Hepatocyte (in vitro differentiated cells): ENCODE measurements at regions not wholly inside any gene's neighbourhood (a gene's known extent, or its start where the extent isn't known, plus 50 kb on each side); places are given as distances from the start of the nearest gene placed in this dataset.

Source experiments
- DNase-seq: peaks from one replicate; pipeline ENCODE4 v3.0.0-alpha.2; 2016; ENCODE audit warnings: low spot score
- H2AFZ ChIP-seq: fragments of 200-600 bp; sonication (generic); 2 replicates; pipeline ENCODE4 v1.6.0; 2016; ENCODE audit warnings: antibody characterized with exemption, mild to moderate bottlenecking
- H3K27ac ChIP-seq: fragments of 200-600 bp; sonication (generic); 2 replicates; pipeline ENCODE4 v1.5.1; 2016; ENCODE audit warnings: mild to moderate bottlenecking
- H3K27me3 ChIP-seq: fragments of 200-600 bp; sonication (generic); 2 replicates; pipeline ENCODE4 v1.6.1; 2016
- H3K36me3 ChIP-seq: fragments of 200-600 bp; sonication (generic); replicated peaks from 2 replicates; pipeline ENCODE4 v1.5.1; 2016; ENCODE audit warnings: low read depth; ENCODE audit not compliant: insufficient read depth
- H3K4me1 ChIP-seq: fragments of 200-600 bp; sonication (generic); 2 replicates; pipeline ENCODE4 v1.5.1; 2016; ENCODE audit warnings: mild to moderate bottlenecking, moderate library complexity; ENCODE audit not compliant: insufficient read depth
- H3K4me2 ChIP-seq: fragments of 200-600 bp; sonication (generic); 2 replicates; pipeline ENCODE4 v1.6.0; 2016
- H3K4me3 ChIP-seq: fragments of 200-600 bp; sonication (generic); 2 replicates; pipeline ENCODE4 v1.5.1; 2016; ENCODE audit warnings: mild to moderate bottlenecking
- H3K79me2 ChIP-seq: fragments of 200-600 bp; sonication (generic); 2 replicates; pipeline ENCODE4 v1.6.0; 2017; ENCODE audit warnings: mild to moderate bottlenecking
- H3K9me2 ChIP-seq: fragments of 200-600 bp; sonication (generic); replicated peaks from 2 replicates; pipeline ENCODE4 v1.6.0; 2017; ENCODE audit warnings: mild to moderate bottlenecking; ENCODE audit not compliant: insufficient read depth
- H3K9me3 ChIP-seq: fragments of 200-600 bp; sonication (generic); 2 replicates; pipeline ENCODE4 v1.5.1; 2016; ENCODE audit warnings: low read depth, mild to moderate bottlenecking
- H4K20me1 ChIP-seq: fragments of 200-600 bp; sonication (generic); 2 replicates; pipeline ENCODE4 v1.6.0; 2016; ENCODE audit warnings: mild to moderate bottlenecking; ENCODE audit not compliant: insufficient read depth, poor library complexity, severe bottlenecking
- EZH2 ChIP-seq: fragments of 200-600 bp; sonication (generic); IDR thresholded peaks from 2 replicates; pipeline ENCODE4 v1.6.1; 2016; ENCODE audit warnings: antibody characterized with exemption, mild to moderate bottlenecking, borderline replicate concordance
- EZH2phosphoT487 ChIP-seq: fragments of 200-600 bp; sonication (generic); IDR thresholded peaks from one replicate; pipeline ENCODE4 v1.6.1; 2018; ENCODE audit warnings: antibody characterized with exemption, mild to moderate bottlenecking, low read depth, moderate library complexity; ENCODE audit not compliant: unreplicated experiment, severe bottlenecking
- WGBS: methylation state at CpG from one replicate; pipeline ENCODE4 v1.1.6; 2016; ENCODE audit warnings: low lambda C conversion rate; ENCODE audit errors: missing lambda C conversion rate; 5-methylcytosine and 5-hydroxymethylcytosine counted together
- TF ChIP-seq, protein P1 (sequence below): fragments of 200-600 bp; sonication (generic); IDR thresholded peaks from 2 replicates; pipeline ENCODE4 v1.5.1; 2016; ENCODE audit warnings: antibody characterized with exemption, mild to moderate bottlenecking; ENCODE audit not compliant: poor library complexity

DNA sequence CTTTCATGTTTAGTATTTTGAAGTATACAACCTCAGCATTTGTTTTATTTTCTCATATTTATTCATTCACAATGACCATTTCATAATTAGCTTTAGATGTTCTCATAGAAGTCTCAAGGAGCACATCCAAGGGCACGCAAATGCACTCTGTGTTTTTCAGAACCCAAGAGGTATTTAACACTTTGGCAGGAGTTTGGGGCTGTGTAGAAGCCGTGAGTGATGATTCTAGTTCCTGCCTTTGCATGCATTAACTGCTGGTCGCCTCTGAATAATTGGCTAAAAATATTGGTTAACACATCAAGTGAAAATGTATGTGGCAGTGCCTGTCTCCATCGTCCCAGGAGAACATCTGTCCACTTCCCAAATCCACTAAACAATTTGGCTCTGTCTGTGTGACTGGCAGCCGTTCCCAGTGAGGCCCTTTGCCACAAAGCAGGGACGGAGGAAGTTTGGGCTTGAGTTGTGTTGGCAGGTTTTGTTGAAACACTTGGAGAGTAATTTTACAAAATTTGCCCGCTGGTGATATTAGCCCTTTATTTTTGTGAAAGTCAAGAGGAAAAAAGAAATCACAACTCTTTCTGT lies 730.7 kb upstream of the SLIT2 start:
- Histone ChIP-seq H3K27me3 (no peaks in the 10 kb centered on the region), H3K27ac (no peak overlapping the region), H3K4me1 (no peaks in the 10 kb centered on the region), H3K36me3 (no peaks in the 10 kb centered on the region), H3K9me2 (no peaks in the 10 kb centered on the region), H3K4me2 (no peak overlapping the region), H3K4me3 (no peak overlapping the region), H3K79me2 (no peaks in the 10 kb centered on the region), H2AFZ (no peak overlapping the region), H3K9me3 (no peaks in the 10 kb centered on the region), H4K20me1 (no peaks in the 10 kb centered on the region)
- WGBS = 84% methylated on average over 7 of the region's 7 CpGs
- TF ChIP-seq, protein P1, sequence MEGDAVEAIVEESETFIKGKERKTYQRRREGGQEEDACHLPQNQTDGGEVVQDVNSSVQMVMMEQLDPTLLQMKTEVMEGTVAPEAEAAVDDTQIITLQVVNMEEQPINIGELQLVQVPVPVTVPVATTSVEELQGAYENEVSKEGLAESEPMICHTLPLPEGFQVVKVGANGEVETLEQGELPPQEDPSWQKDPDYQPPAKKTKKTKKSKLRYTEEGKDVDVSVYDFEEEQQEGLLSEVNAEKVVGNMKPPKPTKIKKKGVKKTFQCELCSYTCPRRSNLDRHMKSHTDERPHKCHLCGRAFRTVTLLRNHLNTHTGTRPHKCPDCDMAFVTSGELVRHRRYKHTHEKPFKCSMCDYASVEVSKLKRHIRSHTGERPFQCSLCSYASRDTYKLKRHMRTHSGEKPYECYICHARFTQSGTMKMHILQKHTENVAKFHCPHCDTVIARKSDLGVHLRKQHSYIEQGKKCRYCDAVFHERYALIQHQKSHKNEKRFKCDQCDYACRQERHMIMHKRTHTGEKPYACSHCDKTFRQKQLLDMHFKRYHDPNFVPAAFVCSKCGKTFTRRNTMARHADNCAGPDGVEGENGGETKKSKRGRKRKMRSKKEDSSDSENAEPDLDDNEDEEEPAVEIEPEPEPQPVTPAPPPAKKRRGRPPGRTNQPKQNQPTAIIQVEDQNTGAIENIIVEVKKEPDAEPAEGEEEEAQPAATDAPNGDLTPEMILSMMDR = no peak
- TF ChIP-seq EZH2phosphoT487 = no peak
- TF ChIP-seq EZH2 = no peak
- DNase-seq = no peak

DNA sequence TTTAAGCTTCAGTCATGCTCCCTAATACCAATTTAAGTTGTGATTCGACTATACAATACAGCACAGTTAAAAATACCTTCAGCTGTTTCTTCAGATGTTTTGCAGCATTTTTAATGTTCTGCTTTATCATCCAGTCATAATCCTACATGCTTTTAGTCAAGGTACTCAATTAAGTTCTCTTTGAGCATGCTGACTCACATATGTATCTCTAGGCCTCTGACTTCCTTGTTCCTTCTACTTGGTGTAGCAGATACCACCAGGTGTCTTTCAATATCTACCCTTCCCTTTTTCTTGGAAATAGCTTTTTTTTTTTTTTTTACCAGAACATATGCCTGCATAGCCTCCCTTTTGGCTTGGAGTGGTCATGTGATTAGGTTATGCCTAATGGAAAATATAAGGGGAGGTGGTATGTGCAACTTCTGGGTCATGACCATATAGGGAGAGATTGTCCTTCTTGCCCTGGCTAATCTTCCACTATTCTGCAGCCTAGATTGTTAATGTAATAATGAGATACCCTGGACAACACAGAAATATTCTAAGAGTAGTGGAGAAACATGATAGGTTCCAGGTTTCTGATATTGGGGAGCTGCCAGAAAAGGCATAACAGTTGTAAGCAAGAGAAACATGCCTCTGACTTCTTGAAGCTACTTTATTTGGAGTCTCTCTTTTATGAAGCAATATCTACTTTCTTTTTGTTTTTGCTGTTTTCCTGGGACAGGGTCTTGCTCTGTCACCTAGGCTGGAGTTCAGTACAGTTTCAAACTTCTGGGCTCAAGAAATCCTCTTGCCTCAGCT lies 737.2 kb upstream of the SLIT2 start:
- Histone ChIP-seq H3K27ac (no peak overlapping the region), H4K20me1 (no peaks in the 10 kb centered on the region), H3K79me2 (no peaks in the 10 kb centered on the region), H3K4me3 (no peak overlapping the region), H3K36me3 (no peaks in the 10 kb centered on the region), H3K4me2 (no peak overlapping the region), H3K9me2 (no peaks in the 10 kb centered on the region), H3K4me1 (no peaks in the 10 kb centered on the region), H2AFZ (no peak overlapping the region), H3K27me3 (no peaks in the 10 kb centered on the region), H3K9me3 (no peaks in the 10 kb centered on the region)
- no peak for DNase-seq
- WGBS = 90% methylated on average over 1 of the region's 1 CpG
- TF ChIP-seq, protein P1 = no peak
- no peak for TF ChIP-seq EZH2
- no peak for TF ChIP-seq EZH2phosphoT487

DNA sequence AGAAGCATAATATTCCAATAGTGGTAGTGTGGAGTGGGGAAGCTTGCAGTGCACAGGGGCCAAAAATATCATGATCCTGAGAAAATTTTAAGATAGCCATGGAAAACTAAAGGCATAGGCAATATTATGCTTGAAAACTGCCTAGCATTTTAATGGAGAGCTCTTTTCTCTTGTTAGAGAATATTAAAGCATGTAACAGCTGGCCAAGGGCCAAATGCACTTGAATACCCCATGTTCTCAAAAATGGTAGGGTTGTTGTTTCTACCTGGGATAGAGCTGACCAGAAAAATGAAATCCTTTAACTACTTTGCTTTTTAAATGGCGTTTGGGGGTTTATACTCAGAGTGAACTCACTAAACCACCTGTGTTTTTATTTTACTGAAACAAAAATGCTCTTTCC lies 739.6 kb upstream of the SLIT2 start:
- Histone ChIP-seq H3K27me3 (no peaks in the 10 kb centered on the region), H3K36me3 (no peaks in the 10 kb centered on the region), H3K4me3 (no peak overlapping the region), H3K4me1 (no peaks in the 10 kb centered on the region), H4K20me1 (no peaks in the 10 kb centered on the region), H3K27ac (no peak overlapping the region), H3K79me2 (no peaks in the 10 kb centered on the region), H3K9me2 (no peaks in the 10 kb centered on the region), H3K9me3 (no peaks in the 10 kb centered on the region), H2AFZ (no peak overlapping the region), H3K4me2 (no peak overlapping the region)
- peak; percentile 6 for DNase-seq
- TF ChIP-seq, protein P1 = no peak
- TF ChIP-seq EZH2phosphoT487 = no peak
- no peak for TF ChIP-seq EZH2
- WGBS = 57% methylated on average over 1 of the region's 1 CpG
